PC-3 (cell line): ENCODE measurements at regions not wholly inside any gene's neighbourhood (a gene's known extent, or its start where the extent isn't known, plus 50 kb on each side); places are given as distances from the start of the nearest gene placed in this dataset.
"Not testable (repeated sequence)": the region's sequence is repeated elsewhere in the genome, so short reads cannot be mapped to it uniquely, and the experiment has no call there.

Experiments
- CTCF ChIP-seq: fragments of 300-600 bp; sonication (generic); conservative IDR thresholded peaks from 2 replicates; pipeline ENCODE4 v1.5.1; 2017; ENCODE audit warnings: antibody characterized with exemption, low read depth, mild to moderate bottlenecking, low read length
- EZH2 ChIP-seq: fragments of 300-600 bp; sonication (generic); IDR thresholded peaks from one replicate; pipeline ENCODE4 v1.6.1; 2017; ENCODE audit warnings: antibody characterized with exemption, mild to moderate bottlenecking, low read length; ENCODE audit not compliant: unreplicated experiment
- EZH2phosphoT487 ChIP-seq: fragments of 300-600 bp; sonication (generic); IDR thresholded peaks from 2 replicates; pipeline ENCODE4 v1.6.1; 2018; ENCODE audit warnings: mild to moderate bottlenecking, antibody characterized with exemption, low read length, borderline replicate concordance

- not testable (repeated sequence) for TF ChIP-seq EZH2, CTCF, EZH2phosphoT487
These were observed 102.8 kb downstream of the ALG1L2 start for GRCh38 chr3:130184152-130185024.
